ENCODE measurements at regions not wholly inside any gene's neighbourhood (a gene's known extent, or its start where the extent isn't known, plus 50 kb on each side); places are given as distances from the start of the nearest gene placed in this dataset.

- TF ChIP-seq SIN3A (conservative IDR thresholded peaks at IDR 0.05 in 1 of 2, IDR thresholded peaks at IDR 0.05 in 1 of 2; ENCODE audit: low read depth in 1 of 2, low read length in 2 of 2) (no peak), GTF2F1 (IDR thresholded peaks at IDR 0.05; ENCODE audit: borderline replicate concordance, low read depth, low read length) (no peak), EZH2 (IDR thresholded peaks at IDR 0.05; ENCODE audit: low read depth, low read length, severe bottlenecking) (no peak), ZNF274 (IDR thresholded peaks at IDR 0.05; ENCODE audit: borderline replicate concordance, extremely low read depth, low read length) (no peak), KDM1A (IDR thresholded peaks at IDR 0.05; ENCODE audit: borderline replicate concordance, low read length) (no peak), POLR2A (IDR thresholded peaks at IDR 0.05; ENCODE audit: control extremely low read depth in 1 of 2, low read depth in 2 of 2, low read length in 2 of 2) (no peak), POLR2AphosphoS5 (IDR thresholded peaks at IDR 0.05; ENCODE audit: low read depth, low read length) (no peak), TAF1 (IDR thresholded peaks at IDR 0.05; ENCODE audit: low read depth, low read length) (no peak), CBX5 (IDR thresholded peaks at IDR 0.05; ENCODE audit: low read depth, low read length) (no peak), SP1 (IDR thresholded peaks at IDR 0.05; ENCODE audit: low read depth, low read length) (no peak), RAD21 (IDR thresholded peaks at IDR 0.05 in 1 of 2, conservative IDR thresholded peaks at IDR 0.05 in 1 of 2; ENCODE audit: low read depth in 2 of 2, low read length in 2 of 2) (no peak)
- TF ChIP-seq, protein P1, sequence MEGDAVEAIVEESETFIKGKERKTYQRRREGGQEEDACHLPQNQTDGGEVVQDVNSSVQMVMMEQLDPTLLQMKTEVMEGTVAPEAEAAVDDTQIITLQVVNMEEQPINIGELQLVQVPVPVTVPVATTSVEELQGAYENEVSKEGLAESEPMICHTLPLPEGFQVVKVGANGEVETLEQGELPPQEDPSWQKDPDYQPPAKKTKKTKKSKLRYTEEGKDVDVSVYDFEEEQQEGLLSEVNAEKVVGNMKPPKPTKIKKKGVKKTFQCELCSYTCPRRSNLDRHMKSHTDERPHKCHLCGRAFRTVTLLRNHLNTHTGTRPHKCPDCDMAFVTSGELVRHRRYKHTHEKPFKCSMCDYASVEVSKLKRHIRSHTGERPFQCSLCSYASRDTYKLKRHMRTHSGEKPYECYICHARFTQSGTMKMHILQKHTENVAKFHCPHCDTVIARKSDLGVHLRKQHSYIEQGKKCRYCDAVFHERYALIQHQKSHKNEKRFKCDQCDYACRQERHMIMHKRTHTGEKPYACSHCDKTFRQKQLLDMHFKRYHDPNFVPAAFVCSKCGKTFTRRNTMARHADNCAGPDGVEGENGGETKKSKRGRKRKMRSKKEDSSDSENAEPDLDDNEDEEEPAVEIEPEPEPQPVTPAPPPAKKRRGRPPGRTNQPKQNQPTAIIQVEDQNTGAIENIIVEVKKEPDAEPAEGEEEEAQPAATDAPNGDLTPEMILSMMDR (IDR thresholded peaks at IDR 0.05; ENCODE audit: control extremely low read depth in 1 of 3, insufficient read depth in 1 of 3, low read depth in 1 of 3, low read length in 3 of 3) = no peak
- TF ChIP-seq, protein P2, sequence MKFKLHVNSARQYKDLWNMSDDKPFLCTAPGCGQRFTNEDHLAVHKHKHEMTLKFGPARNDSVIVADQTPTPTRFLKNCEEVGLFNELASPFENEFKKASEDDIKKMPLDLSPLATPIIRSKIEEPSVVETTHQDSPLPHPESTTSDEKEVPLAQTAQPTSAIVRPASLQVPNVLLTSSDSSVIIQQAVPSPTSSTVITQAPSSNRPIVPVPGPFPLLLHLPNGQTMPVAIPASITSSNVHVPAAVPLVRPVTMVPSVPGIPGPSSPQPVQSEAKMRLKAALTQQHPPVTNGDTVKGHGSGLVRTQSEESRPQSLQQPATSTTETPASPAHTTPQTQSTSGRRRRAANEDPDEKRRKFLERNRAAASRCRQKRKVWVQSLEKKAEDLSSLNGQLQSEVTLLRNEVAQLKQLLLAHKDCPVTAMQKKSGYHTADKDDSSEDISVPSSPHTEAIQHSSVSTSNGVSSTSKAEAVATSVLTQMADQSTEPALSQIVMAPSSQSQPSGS (IDR thresholded peaks at IDR 0.05; ENCODE audit: low read length) = no peak
Measured at GRCh38 chr5:66302344-66302743, 158.2 kb downstream of the SREK1 start.
